Liver (tissue), 7 donors: ENCODE measurements at regions not wholly inside any gene's neighbourhood (a gene's known extent, or its start where the extent isn't known, plus 50 kb on each side); places are given as distances from the start of the nearest gene placed in this dataset.

Experiments
- DNase-seq: peaks from one replicate; pipeline ENCODE4 v3.0.0-alpha.2; 2017; ENCODE audit warnings: low spot score
- H3K27ac ChIP-seq, 2 donors: one replicate each; pipeline ENCODE4 v1.7.0; 2013; ENCODE audit warnings: inconsistent platforms in 2 of 2, low read length in 2 of 2, control low read depth in 1 of 2, low read depth in 1 of 2, mild to moderate bottlenecking in 1 of 2
- H3K27me3 ChIP-seq, 4 donors: one replicate each; pipeline versions ENCODE4 v1.6.1 to v1.7.0; 2013; ENCODE audit warnings: low read length in 3 of 4, inconsistent platforms in 1 of 4, mild to moderate bottlenecking in 1 of 4, moderate library complexity in 1 of 4; ENCODE audit not compliant: control insufficient read depth in 4 of 4, insufficient read depth in 4 of 4
- H3K36me3 ChIP-seq, 4 donors: one replicate each; pipeline versions ENCODE4 v1.6.1 to v1.7.0; 2013; ENCODE audit warnings: low read length in 3 of 4, mild to moderate bottlenecking in 3 of 4, low read depth in 1 of 4, moderate library complexity in 1 of 4; ENCODE audit not compliant: control insufficient read depth in 4 of 4, insufficient read depth in 3 of 4
- H3K4me1 ChIP-seq, 4 donors: one replicate each; pipeline versions ENCODE4 v1.6.1 to v1.7.0; 2013; ENCODE audit warnings: low read length in 3 of 4, mild to moderate bottlenecking in 3 of 4, moderate library complexity in 1 of 4; ENCODE audit not compliant: control insufficient read depth in 4 of 4, insufficient read depth in 4 of 4
- H3K4me3 ChIP-seq, 3 donors: one replicate each; pipeline versions ENCODE4 v1.6.1 to v1.7.0; 2013; ENCODE audit warnings: low read length in 3 of 3, control low read depth in 1 of 3, low read depth in 1 of 3, mild to moderate bottlenecking in 1 of 3
- H3K9ac ChIP-seq, 2 donors: one replicate each; pipeline ENCODE4 v1.7.0; 2013; ENCODE audit warnings: low read length in 2 of 2, mild to moderate bottlenecking in 2 of 2, moderate library complexity in 2 of 2, control low read depth in 1 of 2, low read depth in 1 of 2
- H3K9me3 ChIP-seq, 4 donors: one replicate each; pipeline versions ENCODE4 v1.6.1 to v1.7.0; 2013; ENCODE audit warnings: low read length in 3 of 4; ENCODE audit not compliant: control insufficient read depth in 4 of 4
- FOXA1 ChIP-seq: IDR thresholded peaks from 2 replicates; pipeline ENCODE4 v1.6.1; 2016; ENCODE audit warnings: antibody characterized with exemption
- HNF4A ChIP-seq, 2 donors: conservative IDR thresholded peaks; 2 replicates each; pipeline ENCODE4 v1.6.1; 2016; ENCODE audit warnings: antibody characterized with exemption in 2 of 2, mild to moderate bottlenecking in 2 of 2
- HNF4G ChIP-seq: IDR thresholded peaks from 2 replicates; pipeline ENCODE4 v1.6.1; 2016; ENCODE audit warnings: antibody characterized with exemption
- JUND ChIP-seq, 2 donors: IDR thresholded peaks; 2 replicates each; pipeline ENCODE4 v1.6.1; 2016; ENCODE audit warnings: antibody characterized with exemption in 2 of 2
- NR2F2 ChIP-seq: IDR thresholded peaks from 2 replicates; pipeline ENCODE4 v1.6.1; 2016; ENCODE audit warnings: antibody characterized with exemption
- RAD21 ChIP-seq, 2 donors: IDR thresholded peaks; 2 replicates each; pipeline ENCODE4 v1.6.1; 2016; ENCODE audit warnings: antibody characterized with exemption in 2 of 2, mild to moderate bottlenecking in 2 of 2
- RXRA ChIP-seq, 2 donors: IDR thresholded peaks; 2 replicates each; pipeline ENCODE4 v1.6.1; 2017 to 2018; ENCODE audit warnings: antibody characterized with exemption in 2 of 2, mild to moderate bottlenecking in 1 of 2
- SP1 ChIP-seq: IDR thresholded peaks from 2 replicates; pipeline ENCODE4 v1.6.1; 2018; ENCODE audit warnings: antibody characterized with exemption, mild to moderate bottlenecking
- TAF1 ChIP-seq: conservative IDR thresholded peaks from 2 replicates; pipeline ENCODE4 v1.6.1; 2016; ENCODE audit warnings: antibody characterized with exemption, mild to moderate bottlenecking
- YY1 ChIP-seq: IDR thresholded peaks from 2 replicates; pipeline ENCODE4 v1.6.1; 2016; ENCODE audit warnings: antibody characterized with exemption, mild to moderate bottlenecking
- ZBTB33 ChIP-seq: IDR thresholded peaks from 2 replicates; pipeline ENCODE4 v1.6.1; 2016; ENCODE audit warnings: antibody characterized with exemption
- WGBS: extraction: QIAGEN DNeasy Blood & Tissue Kit; methylation state at CpG from one replicate; pipeline ENCODE4 v1.1.7; 2013; 5-methylcytosine and 5-hydroxymethylcytosine counted together
- TF ChIP-seq, protein P1 (sequence below): IDR thresholded peaks from 2 replicates; pipeline ENCODE4 v1.6.1; 2016; ENCODE audit warnings: antibody characterized with exemption, mild to moderate bottlenecking
- TF ChIP-seq, protein P2 (sequence below): IDR thresholded peaks from 2 replicates; pipeline ENCODE4 v1.6.1; 2016; ENCODE audit warnings: antibody characterized with exemption
- donor health status: healthy.
- donor health status: healthy.
- donor health status: healthy.
- donor health status: healthy.

GRCh38 chr5:24397601-24398000, 247.2 kb downstream of the CDH10 start:
- Histone ChIP-seq H3K36me3 (no peaks in the 10 kb centered on the region), H3K27me3 (peaks cover 0 to 3% (median 0%) of the 10 kb centered on the region in 4 donors), H3K27ac (no peak overlapping the region), H3K9me3 (peaks cover 0 to 4% (median 0%) of the 10 kb centered on the region in 4 donors), H3K4me1 (no peaks in the 10 kb centered on the region), H3K4me3 (peak overlapping the region in 1 of 3 donors; percentile 37), H3K9ac (no peak overlapping the region)
- DNase-seq = no peak
- WGBS = 86% methylated on average over 6 of the region's 6 CpGs
- TF ChIP-seq, protein P1, sequence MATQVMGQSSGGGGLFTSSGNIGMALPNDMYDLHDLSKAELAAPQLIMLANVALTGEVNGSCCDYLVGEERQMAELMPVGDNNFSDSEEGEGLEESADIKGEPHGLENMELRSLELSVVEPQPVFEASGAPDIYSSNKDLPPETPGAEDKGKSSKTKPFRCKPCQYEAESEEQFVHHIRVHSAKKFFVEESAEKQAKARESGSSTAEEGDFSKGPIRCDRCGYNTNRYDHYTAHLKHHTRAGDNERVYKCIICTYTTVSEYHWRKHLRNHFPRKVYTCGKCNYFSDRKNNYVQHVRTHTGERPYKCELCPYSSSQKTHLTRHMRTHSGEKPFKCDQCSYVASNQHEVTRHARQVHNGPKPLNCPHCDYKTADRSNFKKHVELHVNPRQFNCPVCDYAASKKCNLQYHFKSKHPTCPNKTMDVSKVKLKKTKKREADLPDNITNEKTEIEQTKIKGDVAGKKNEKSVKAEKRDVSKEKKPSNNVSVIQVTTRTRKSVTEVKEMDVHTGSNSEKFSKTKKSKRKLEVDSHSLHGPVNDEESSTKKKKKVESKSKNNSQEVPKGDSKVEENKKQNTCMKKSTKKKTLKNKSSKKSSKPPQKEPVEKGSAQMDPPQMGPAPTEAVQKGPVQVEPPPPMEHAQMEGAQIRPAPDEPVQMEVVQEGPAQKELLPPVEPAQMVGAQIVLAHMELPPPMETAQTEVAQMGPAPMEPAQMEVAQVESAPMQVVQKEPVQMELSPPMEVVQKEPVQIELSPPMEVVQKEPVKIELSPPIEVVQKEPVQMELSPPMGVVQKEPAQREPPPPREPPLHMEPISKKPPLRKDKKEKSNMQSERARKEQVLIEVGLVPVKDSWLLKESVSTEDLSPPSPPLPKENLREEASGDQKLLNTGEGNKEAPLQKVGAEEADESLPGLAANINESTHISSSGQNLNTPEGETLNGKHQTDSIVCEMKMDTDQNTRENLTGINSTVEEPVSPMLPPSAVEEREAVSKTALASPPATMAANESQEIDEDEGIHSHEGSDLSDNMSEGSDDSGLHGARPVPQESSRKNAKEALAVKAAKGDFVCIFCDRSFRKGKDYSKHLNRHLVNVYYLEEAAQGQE = no peak

- H3K9ac ChIP-seq = no peak overlapping the region
- H3K4me1 ChIP-seq = no peaks in the 10 kb centered on the region
- no peak overlapping the region for H3K4me3 ChIP-seq
- TF ChIP-seq ZBTB33 (no peak), RXRA (IDR thresholded peaks at IDR 0.05) (no peak), SP1 (no peak), HNF4A (conservative IDR thresholded peaks at IDR 0.05) (no peak), JUND (IDR thresholded peaks at IDR 0.05) (no peak), RAD21 (IDR thresholded peaks at IDR 0.05) (no peak), TAF1 (no peak), FOXA1 (no peak), NR2F2 (no peak), HNF4G (no peak), YY1 (no peak)
- TF ChIP-seq, protein P2, sequence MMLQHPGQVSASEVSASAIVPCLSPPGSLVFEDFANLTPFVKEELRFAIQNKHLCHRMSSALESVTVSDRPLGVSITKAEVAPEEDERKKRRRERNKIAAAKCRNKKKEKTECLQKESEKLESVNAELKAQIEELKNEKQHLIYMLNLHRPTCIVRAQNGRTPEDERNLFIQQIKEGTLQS = no peak
- TF ChIP-seq, protein P1 = no peak
- no peak overlapping the region for H3K27ac ChIP-seq
- DNase-seq = no peak
- H3K9me3 ChIP-seq = peaks cover 0 to 4% (median 0%) of the 10 kb centered on the region in 4 donors
- H3K27me3 ChIP-seq = peaks cover 0 to 3% (median 0%) of the 10 kb centered on the region in 4 donors
- H3K36me3 ChIP-seq = no peaks in the 10 kb centered on the region
- 41% methylated on average over 3 of the region's 3 CpGs for WGBS
These were observed 243.0 kb downstream of the CDH10 start for GRCh38 chr5:24401773-24402172.
